ENCODE measurements at regions not wholly inside any gene's neighbourhood (a gene's known extent, or its start where the extent isn't known, plus 50 kb on each side); places are given as distances from the start of the nearest gene placed in this dataset.

DNA sequence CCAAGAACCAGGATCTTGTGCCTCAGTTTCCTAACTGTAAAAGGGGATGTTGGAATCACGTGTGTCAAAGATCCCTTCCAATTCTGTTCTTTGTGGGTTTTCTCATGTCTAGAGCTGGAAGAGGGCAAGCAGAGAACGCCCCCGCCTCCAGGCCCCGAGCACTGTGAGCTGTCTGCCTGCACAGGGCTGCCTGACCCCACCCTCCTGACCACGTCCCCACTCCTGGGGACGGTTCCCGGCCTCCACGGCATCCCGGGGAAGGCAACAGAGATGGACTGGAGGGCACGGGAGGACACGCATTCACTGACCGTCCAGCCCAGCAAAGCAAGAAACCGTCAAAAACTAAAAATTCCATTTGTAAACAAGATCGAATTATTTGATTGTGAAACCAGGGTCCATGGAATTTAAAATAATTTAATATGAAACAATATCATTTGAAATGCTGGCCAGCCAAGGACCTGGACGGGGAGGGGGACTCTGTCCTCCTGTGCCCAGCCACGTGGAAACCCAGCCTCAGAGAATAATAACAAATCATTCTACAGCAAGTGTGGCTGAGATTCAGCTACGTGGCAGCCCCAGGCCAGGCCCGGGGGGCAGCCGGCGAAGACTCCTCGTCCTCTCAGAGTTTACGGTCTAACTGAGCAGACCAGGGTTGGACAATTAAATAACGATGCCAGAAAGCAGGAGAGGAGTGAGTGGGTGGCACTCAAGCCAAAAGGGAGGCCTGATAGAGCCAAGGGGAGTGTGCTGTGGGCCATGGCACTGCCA, 87.3 kb upstream of the DIO3 start:
- Histone ChIP-seq H3K27me3 (ENCODE audit: control insufficient read depth, insufficient read depth) (no peaks in the 10 kb centered on the region), H3K27ac (ENCODE audit: low read length) (no peak overlapping the region), H3K4me3 (ENCODE audit: low read length) (no peak overlapping the region), H3K4me1 (ENCODE audit: control insufficient read depth, insufficient read depth, low read length) (no peaks in the 10 kb centered on the region), H3K9me3 (ENCODE audit: control insufficient read depth, low read length) (no peaks in the 10 kb centered on the region)
- ATAC-seq = no peak
- WGBS = 87% methylated on average over 23 of the region's 23 CpGs
- intact Hi-C loops (cut with DNase I) = no loop called here
- DNase-seq = no peak

DNA sequence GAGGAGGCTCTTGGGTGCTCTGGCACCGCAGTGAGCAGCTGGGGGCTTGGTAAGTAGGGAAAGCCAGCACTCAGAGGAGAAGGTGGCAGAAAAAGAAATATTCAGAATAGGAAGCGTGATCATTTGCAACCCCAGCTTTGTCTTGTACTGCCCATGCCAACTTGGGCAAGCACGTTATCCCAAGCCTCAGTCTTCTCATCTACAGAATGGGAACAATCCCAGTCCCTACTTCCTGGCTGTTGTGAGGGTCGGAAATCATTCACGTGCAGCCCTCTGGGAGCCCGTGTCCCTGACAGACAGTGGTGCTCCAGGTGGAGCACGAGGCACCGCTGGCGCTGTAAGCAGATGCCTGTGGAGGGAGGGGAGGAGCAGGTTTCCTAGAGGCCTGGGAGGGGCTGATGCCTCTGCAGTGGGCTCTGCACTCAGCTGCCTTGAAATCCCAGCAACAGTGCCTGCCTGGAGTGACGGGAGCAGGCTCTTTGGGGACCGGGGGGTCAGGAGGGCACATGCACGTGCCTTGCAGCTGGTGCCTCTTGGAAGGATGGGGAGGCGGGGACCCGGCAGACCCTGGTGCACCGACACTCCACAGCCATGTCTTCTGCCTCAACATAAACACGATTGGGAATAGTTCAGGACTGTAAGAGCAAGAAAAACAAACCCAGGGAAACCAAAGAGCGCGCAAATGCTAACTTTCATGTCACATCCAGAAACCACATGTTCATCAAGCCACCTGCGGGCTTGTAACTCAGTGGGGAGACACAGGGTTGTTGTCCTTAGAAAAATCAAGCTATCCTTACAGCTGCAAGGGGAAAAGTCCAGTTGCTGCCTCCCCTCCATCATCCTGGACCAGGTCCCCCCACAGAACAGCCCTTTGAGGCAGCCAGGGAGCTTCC, 86.5 kb upstream of the DIO3 start:
- Histone ChIP-seq H3K27ac (ENCODE audit: low read length) (no peak overlapping the region), H3K4me3 (ENCODE audit: low read length) (no peak overlapping the region), H3K9me3 (ENCODE audit: control insufficient read depth, low read length) (no peaks in the 10 kb centered on the region), H3K27me3 (ENCODE audit: control insufficient read depth, insufficient read depth) (no peaks in the 10 kb centered on the region), H3K4me1 (ENCODE audit: control insufficient read depth, insufficient read depth, low read length) (no peaks in the 10 kb centered on the region)
- intact Hi-C loops (cut with DNase I) = no loop called here
- 82% methylated on average over 19 of the region's 19 CpGs for WGBS
- ATAC-seq (no peak), DNase-seq (no peak)

DNA sequence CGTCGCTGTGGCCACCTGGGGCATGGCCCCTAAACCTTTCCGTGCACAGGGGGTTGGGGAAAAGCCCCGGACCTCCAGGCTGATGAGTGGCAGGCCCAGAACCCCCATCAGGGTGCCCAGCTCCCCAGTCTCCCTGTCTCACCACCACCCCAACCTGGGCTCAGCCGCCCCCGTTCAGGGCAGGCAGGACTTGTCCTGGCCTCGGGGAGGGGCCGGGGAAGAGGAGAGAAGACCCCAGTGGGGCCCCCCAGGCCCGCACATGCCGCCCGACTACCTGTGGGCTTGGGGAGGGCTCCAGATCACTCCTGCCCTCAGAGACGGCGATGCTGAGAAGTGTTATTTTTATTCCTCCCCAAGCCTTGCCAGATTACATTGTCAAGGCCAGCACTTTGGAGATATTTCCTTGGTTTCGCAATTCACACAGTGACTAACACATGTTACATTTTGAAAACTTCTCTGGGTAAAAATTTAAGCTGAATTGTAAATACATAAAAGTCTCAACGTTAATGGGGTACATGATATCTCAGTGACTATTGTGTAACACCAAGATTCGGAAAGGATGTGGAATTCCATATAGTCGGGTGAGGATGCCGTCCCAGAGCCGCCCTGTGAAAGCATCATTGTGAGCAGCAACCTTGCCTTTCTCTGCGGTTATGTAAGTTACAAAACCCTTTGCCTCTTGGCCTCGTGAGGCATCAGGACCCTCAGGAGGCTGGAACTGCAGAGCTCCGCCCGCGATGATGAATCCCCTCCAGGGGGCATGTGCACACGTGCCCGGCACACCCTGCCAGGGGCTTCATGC, 85.6 kb upstream of the DIO3 start:
- H3K9me3 ChIP-seq (ENCODE audit: control insufficient read depth, low read length) = no peaks in the 10 kb centered on the region
- ATAC-seq (peak; percentile 70 to 71), DNase-seq (no peak)
- no peaks in the 10 kb centered on the region for H3K27me3 ChIP-seq (ENCODE audit: control insufficient read depth, insufficient read depth)
- H3K4me3 ChIP-seq (ENCODE audit: low read length) = no peak overlapping the region
- 54% methylated on average over 26 of the region's 26 CpGs for WGBS
- intact Hi-C loops (cut with DNase I) = no loop called here
- no peak overlapping the region for H3K27ac ChIP-seq (ENCODE audit: low read length)
- no peaks in the 10 kb centered on the region for H3K4me1 ChIP-seq (ENCODE audit: control insufficient read depth, insufficient read depth, low read length)

DNA sequence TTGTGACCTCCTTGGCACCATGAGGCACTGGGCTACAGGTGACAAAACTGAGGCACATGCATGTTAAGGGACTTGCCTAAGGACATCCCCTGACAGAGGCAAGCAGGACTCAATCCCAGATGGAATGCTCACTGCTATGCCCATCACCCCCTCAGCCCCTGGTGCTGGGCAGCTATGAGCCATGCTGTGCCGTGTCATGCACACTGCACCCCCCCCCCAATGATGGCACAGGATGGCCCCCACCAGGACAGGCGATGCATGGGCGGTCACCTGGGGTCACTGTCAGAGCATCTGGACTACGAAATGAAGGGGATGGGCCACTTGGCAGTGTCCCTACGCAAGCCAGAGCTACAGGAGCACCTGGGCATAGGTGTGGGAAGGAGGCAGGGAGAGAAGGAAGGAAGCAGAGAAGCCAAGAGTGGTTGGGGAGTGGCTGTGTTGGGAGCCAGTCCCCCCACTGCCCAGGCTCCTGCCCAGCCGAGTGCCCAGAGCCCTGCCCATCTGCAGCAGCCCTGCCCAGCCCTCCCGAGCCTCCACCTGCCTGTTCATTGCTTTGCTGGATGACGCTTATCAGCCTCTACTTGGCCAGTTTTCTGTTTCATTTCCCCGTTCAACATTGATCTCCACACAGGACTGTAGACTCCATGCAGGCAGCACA, 84.9 kb upstream of the DIO3 start:
- intact Hi-C loops (cut with DNase I) = no loop called here
- Histone ChIP-seq H3K27me3 (ENCODE audit: control insufficient read depth, insufficient read depth) (no peaks in the 10 kb centered on the region), H3K4me1 (ENCODE audit: control insufficient read depth, insufficient read depth, low read length) (no peaks in the 10 kb centered on the region), H3K27ac (ENCODE audit: low read length) (no peak overlapping the region), H3K9me3 (ENCODE audit: control insufficient read depth, low read length) (no peaks in the 10 kb centered on the region), H3K4me3 (ENCODE audit: low read length) (no peak overlapping the region)
- DNase-seq (no peak), ATAC-seq (peak in 1 of 2 donors; percentile 3)
- 80% methylated on average over 9 of the region's 9 CpGs for WGBS

DNA sequence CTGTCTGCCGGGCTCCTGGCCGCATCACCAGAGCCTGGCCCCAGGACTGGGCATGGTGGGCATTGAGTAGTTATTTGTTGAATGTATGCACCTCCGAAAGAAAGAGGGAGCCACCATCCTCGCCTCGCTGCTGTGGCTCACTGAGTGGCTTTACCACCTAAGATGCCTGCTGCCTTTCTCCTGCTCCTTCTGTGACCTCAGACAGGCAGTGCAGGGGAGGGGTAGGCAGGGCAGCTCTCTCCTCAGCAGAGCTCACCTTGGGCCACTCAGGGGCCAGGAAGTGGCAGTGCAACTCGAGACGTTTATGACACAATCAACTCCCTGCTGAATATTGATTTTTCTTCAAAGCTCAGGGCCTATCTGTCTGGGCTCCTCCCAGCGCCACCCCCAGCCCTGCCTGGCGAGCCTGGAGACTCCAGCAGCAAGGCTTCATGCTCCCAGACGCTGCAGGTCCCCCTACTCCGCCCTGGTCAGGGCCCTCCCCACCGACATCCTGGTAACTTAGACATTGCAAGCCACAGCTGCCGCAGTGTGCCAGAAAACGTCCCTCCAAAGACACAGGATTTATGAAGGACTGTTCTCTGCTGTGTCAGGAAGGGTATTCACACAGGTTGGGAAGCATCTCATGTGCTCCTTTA, 84.3 kb upstream of the DIO3 start:
- H3K4me3 ChIP-seq (ENCODE audit: low read length) = no peak overlapping the region
- intact Hi-C loops (cut with DNase I) = no loop called here
- no peaks in the 10 kb centered on the region for H3K27me3 ChIP-seq (ENCODE audit: control insufficient read depth, insufficient read depth)
- H3K27ac ChIP-seq (ENCODE audit: low read length) = no peak overlapping the region
- peak in 1 of 2 donors; percentile 4 for ATAC-seq
- no peaks in the 10 kb centered on the region for H3K9me3 ChIP-seq (ENCODE audit: control insufficient read depth, low read length)
- H3K4me1 ChIP-seq (ENCODE audit: control insufficient read depth, insufficient read depth, low read length) = no peaks in the 10 kb centered on the region
- DNase-seq = no peak
- WGBS = 61% methylated on average over 14 of the region's 14 CpGs

DNA sequence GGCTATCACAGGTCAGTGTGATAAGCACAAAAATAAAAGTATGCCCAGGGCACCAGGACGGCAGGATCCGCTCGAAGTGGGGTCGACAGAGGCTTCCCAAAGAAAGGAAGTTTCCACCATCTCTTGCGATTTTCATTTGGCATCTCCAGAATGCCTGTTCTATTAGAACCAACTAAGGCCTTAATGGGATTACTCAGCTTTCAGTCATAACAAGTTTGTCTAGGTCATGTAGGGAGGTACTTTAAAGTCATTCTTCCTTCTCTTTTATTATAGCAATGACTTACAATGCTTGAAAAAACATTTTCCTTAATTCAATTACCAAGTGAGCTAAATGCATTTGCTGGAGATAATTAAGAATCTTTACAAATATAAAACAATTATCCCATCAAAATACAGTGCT, 83.6 kb upstream of the DIO3 start:
- no peaks in the 10 kb centered on the region for H3K9me3 ChIP-seq (ENCODE audit: control insufficient read depth, low read length)
- no peaks in the 10 kb centered on the region for H3K4me1 ChIP-seq (ENCODE audit: control insufficient read depth, insufficient read depth, low read length)
- no peak overlapping the region for H3K27ac ChIP-seq (ENCODE audit: low read length)
- H3K27me3 ChIP-seq (ENCODE audit: control insufficient read depth, insufficient read depth) = no peaks in the 10 kb centered on the region
- intact Hi-C loops (cut with DNase I) = no loop called here
- ATAC-seq (no peak), DNase-seq (no peak)
- 75% methylated on average over 5 of the region's 5 CpGs for WGBS
- no peak overlapping the region for H3K4me3 ChIP-seq (ENCODE audit: low read length)

DNA sequence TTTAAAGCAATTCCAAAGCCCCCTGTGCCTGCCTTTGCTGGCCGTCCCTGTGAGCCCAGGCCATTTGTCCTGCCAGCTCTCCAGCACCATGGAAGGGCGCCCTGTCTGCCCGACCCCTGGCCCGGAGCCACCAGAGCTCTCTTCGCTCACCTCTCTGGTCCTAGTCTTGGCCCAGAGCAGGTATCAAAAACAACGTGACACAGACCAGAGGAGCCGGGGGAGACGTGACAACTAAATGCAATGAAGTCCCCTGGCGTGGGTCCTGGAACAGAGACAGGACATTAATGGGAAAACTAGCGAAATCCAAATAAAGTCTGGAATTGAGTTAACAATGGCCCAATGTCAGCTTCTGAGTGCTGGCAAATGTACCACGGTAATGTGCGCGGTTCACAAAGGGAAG, 83.2 kb upstream of the DIO3 start:
- H3K27me3 ChIP-seq (ENCODE audit: control insufficient read depth, insufficient read depth) = no peaks in the 10 kb centered on the region
- 74% methylated on average over 13 of the region's 13 CpGs for WGBS
- no peaks in the 10 kb centered on the region for H3K9me3 ChIP-seq (ENCODE audit: control insufficient read depth, low read length)
- intact Hi-C loops (cut with DNase I) = no loop called here
- H3K4me1 ChIP-seq (ENCODE audit: control insufficient read depth, insufficient read depth, low read length) = no peaks in the 10 kb centered on the region
- no peak overlapping the region for H3K27ac ChIP-seq (ENCODE audit: low read length)
- H3K4me3 ChIP-seq (ENCODE audit: low read length) = no peak overlapping the region
- ATAC-seq (no peak), DNase-seq (no peak)

DNA sequence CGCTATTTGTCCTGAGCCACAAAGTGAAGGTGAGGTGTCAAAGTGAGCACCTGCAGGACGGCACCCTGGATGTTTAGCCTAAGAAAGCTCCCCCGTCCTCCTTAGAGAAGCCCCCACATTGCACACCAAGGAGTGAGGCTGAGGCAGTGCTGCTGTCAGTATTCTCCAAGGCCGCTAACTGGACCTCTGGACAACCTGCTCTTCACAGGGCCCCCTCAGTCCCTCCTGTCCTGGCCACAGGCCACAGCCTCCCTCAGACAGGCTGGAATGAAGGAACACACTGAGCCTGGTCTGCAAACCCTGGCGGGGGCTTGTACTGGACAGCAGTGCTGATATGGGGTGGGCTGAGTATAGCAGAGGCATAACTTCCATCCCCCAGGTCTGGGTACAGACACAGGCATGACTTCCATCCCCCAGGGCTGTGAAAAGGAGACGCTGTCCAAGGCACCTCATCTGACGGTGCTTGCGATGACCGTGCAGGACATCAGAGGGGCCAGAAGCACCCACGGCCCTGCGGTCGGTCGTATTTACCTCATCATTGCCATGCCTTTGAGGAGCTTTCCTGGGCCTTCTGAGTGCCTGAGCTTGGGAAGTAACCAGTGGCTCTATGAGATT, 82.4 kb upstream of the DIO3 start:
- no peaks in the 10 kb centered on the region for H3K9me3 ChIP-seq (ENCODE audit: control insufficient read depth, low read length)
- H3K27me3 ChIP-seq (ENCODE audit: control insufficient read depth, insufficient read depth) = no peaks in the 10 kb centered on the region
- no peak overlapping the region for H3K27ac ChIP-seq (ENCODE audit: low read length)
- DNase-seq (no peak), ATAC-seq (no peak)
- WGBS = 90% methylated on average over 13 of the region's 13 CpGs
- H3K4me1 ChIP-seq (ENCODE audit: control insufficient read depth, insufficient read depth, low read length) = no peaks in the 10 kb centered on the region
- intact Hi-C loops (cut with DNase I) = no loop called here
- H3K4me3 ChIP-seq (ENCODE audit: low read length) = no peak overlapping the region

DNA sequence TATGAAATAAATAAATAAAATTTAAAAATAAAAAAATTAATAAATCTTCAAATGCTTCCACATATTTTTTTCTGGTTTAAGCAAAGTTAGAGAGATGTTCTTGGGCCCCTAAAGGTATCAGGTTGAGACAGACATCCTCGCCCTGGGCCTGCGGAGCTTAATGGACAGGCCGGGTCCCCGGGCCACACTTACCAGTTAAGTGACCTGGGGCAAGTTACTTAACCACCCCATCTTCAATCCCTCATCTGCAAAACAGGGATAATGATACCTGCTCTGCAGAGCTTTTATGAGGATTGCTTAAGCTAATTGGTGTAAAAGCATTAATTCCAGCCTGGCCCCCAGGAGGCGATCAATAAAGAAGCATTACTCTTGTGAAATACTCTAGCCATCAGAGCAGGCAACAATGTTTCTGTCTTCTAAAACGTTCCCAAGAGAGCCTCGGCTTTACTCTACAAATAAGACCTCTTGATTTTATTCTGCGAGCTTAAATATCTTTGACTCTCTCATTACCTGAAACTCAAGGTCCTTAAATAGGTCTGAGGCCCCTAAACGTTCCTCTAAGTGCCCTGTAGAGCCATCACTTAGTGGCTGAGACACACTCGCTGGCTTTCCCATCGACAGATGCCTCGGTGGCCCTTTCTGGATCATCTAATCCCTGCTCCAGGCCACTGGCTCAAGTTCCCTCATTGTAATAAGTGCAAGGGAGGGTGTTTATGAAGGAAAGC, 81.1 kb upstream of the DIO3 start:
- H3K27ac ChIP-seq (ENCODE audit: low read length) = no peak overlapping the region

More for the DNA sequence above, 81.1 kb upstream of the DIO3 start:
- no peaks in the 10 kb centered on the region for H3K27me3 ChIP-seq (ENCODE audit: control insufficient read depth, insufficient read depth)
- 74% methylated on average over 12 of the region's 12 CpGs for WGBS
- H3K4me3 ChIP-seq (ENCODE audit: low read length) = no peak overlapping the region
- H3K9me3 ChIP-seq (ENCODE audit: control insufficient read depth, low read length) = no peaks in the 10 kb centered on the region
- no peaks in the 10 kb centered on the region for H3K4me1 ChIP-seq (ENCODE audit: control insufficient read depth, insufficient read depth, low read length)
- no peak for ATAC-seq
- no peak for DNase-seq
- intact Hi-C loops (cut with DNase I) = no loop called here
